ENCODE measurements at regions not wholly inside any gene's neighbourhood (a gene's known extent, or its start where the extent isn't known, plus 50 kb on each side); places are given as distances from the start of the nearest gene placed in this dataset.
"Not testable (repeated sequence)": the region's sequence is repeated elsewhere in the genome, so short reads cannot be mapped to it uniquely, and the experiment has no call there.

GRCh38 chr10:55899472-55900147 is 461.4 kb downstream of the ZWINT start:
- DNase-seq (ENCODE audit: low spot score): not testable (repeated sequence)

- DNase-seq (ENCODE audit: low spot score): no peak
Measured at GRCh38 chr10:55897490-55897921, 463.6 kb downstream of the ZWINT start.

GRCh38 chr10:55892276-55892675 is 468.8 kb downstream of the ZWINT start:
- DNase-seq (ENCODE audit: low spot score): no peak

GRCh38 chr10:55881588-55881987 is 479.5 kb downstream of the ZWINT start:
- no peak for DNase-seq (ENCODE audit: low spot score)

- no peak for DNase-seq (ENCODE audit: low spot score)
Measured at GRCh38 chr10:55873485-55873884, 487.6 kb downstream of the ZWINT start.

- no peak for DNase-seq (ENCODE audit: low spot score)
Measured at GRCh38 chr10:55870186-55870585, 490.9 kb downstream of the ZWINT start.

GRCh38 chr10:55867848-55868247 is 493.2 kb downstream of the ZWINT start:
- no peak for DNase-seq (ENCODE audit: low spot score)

GRCh38 chr10:55858730-55859129 is 502.3 kb downstream of the ZWINT start:
- no peak for DNase-seq (ENCODE audit: low spot score)

- DNase-seq (ENCODE audit: low spot score): no peak
Measured at GRCh38 chr10:55852900-55853299, 508.2 kb downstream of the ZWINT start.

- DNase-seq (ENCODE audit: low spot score): no peak
Measured at GRCh38 chr10:55837273-55837672, 523.8 kb downstream of the ZWINT start.

GRCh38 chr10:55822096-55822495 is 539.0 kb downstream of the ZWINT start:
- DNase-seq (ENCODE audit: low spot score): no peak

- DNase-seq (ENCODE audit: low spot score): no peak
Measured at GRCh38 chr10:55820478-55820877, 540.6 kb downstream of the ZWINT start.

- no peak for DNase-seq (ENCODE audit: low spot score)
Measured at GRCh38 chr10:55820071-55820470, 541.0 kb downstream of the ZWINT start.

GRCh38 chr10:55813451-55814170 is 547.4 kb downstream of the ZWINT start:
- no peak for DNase-seq (ENCODE audit: low spot score)

- DNase-seq (ENCODE audit: low spot score): no peak
Measured at GRCh38 chr10:55803055-55803454, 558.0 kb downstream of the ZWINT start.

GRCh38 chr10:55801353-55801661 is 559.8 kb downstream of the ZWINT start:
- no peak for DNase-seq (ENCODE audit: low spot score)

GRCh38 chr10:55800602-55801352 is 560.3 kb downstream of the ZWINT start:
- DNase-seq (ENCODE audit: low spot score): no peak

- DNase-seq (ENCODE audit: low spot score): no peak
Measured at GRCh38 chr10:55793024-55793423, 568.0 kb downstream of the ZWINT start.

GRCh38 chr10:55790276-55790675 is 570.8 kb downstream of the ZWINT start:
- DNase-seq (ENCODE audit: low spot score): not testable (repeated sequence)

- no peak for DNase-seq (ENCODE audit: low spot score)
Measured at GRCh38 chr10:55786461-55787050, 574.5 kb downstream of the ZWINT start.

GRCh38 chr10:55782181-55782580 is 578.9 kb downstream of the ZWINT start:
- no peak for DNase-seq (ENCODE audit: low spot score)

- DNase-seq (ENCODE audit: low spot score): no peak
Measured at GRCh38 chr10:55766212-55766611, 594.8 kb downstream of the ZWINT start.

- DNase-seq (ENCODE audit: low spot score): no peak
Measured at GRCh38 chr10:55750458-55750857, 610.6 kb downstream of the ZWINT start.

All from kidney capillary endothelial cell (primary cell).